Activated CD8-positive, alpha-beta memory T cell treated with anti-CD3 and anti-CD28 coated beads for 48 hours (primary cell): ENCODE measurements at regions not wholly inside any gene's neighbourhood (a gene's known extent, or its start where the extent isn't known, plus 50 kb on each side); places are given as distances from the start of the nearest gene placed in this dataset.
A peak's percentile ranks its signal among the peaks of the same experiment; 100 is the strongest.

ENCODE experiments used
- DNase-seq, 3 experiments: peaks; one replicate each; pipeline ENCODE4 v3.0.0-alpha.2; 2020; ENCODE audit warnings: low read depth in 2 of 3, low spot score in 2 of 3

GRCh38 chr10:123569436-123570035, 96.6 kb upstream of the GPR26 start:
- no peak for DNase-seq

DNA sequence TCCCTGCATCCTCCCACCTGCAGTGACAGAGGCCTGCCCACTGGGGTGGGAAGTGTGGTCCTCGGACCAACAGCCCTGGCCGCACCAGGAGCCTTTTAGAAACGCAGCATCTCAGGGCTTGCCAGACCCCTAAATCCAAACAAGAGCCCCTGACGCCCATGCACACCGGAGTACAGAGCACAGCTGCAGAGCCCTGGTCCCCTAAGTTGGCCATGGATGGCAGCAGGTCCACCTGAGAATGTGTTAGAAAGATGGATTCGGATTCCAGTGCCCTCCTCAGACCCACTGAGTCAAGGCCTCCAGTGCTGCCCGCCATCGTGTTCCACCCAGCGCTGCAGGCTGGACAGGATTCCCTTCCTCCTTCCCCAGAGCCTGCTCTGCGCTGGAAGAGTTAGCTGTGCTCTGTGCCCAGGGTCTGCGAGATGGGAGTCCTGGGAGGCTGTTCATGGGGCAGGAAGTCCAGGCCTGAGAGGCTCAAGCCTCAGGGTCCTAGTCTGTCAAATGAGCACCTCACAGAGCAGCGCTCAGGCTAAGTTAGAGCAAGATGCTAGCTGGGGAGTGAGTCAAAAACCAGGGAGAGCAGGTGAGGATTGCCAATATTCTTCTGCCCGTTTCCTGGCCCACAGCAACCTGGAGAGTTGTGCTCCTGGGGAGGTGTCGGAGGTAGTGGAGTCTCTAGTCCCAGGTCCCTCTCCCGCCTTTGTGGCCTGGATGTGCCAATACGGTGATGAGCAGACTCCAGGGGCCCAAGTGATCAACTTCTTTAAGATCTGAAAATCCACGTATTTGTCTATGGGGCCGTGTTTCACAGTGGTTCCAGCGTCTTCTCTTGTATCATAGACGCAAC, 95.9 kb upstream of the GPR26 start:
- no peak for DNase-seq

DNA sequence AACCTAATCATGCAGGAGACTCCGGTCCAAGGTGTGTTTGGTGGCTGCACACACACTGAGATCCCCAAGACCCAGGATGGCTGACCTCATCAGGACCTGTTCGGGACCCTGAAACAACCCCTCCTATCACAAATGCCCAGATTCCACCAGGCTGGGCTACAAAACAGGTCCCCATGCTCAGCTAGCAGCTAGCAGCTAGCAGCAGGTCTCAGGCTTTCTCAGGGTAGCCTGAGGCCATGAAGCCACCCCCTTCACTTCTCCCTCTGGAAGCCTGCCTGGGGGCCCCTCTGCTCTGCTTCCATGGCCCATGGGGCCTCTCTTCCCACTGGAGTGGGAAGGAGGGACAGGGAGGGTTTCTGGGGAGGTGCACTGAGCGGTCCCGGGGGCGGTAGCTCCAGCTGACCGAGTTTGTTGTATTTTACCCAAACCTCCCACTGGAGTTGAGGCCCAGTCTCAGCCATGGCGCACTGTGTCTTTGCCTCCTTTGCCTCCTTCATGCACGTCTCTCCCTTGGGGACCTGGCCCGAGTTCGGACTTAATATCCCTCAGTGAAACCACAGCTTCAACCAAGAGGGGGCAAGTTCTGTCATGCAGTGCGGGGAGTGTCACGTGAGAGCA, 95.1 kb upstream of the GPR26 start:
- no peak for DNase-seq

DNA sequence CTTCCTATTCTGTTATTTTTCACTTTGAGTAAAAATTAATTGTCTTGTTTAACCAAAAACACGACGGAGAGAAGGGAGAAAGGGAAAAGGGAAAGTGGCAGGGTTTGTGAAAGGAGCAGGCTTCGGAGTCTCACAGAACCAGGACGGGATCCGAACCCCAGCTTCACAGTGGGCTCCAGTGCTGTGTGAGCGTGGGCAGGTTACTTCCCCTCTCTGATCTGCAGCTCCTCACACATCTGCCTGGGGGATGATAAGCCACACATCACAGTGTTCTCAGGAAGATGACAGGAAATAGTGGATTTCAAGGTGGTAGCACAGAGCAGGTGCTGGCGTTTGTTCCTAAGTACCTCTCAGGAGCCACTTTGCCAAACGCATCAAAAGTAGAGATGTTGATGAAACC, 94.2 kb upstream of the GPR26 start:
- DNase-seq = no peak

- DNase-seq = peak in 1 of 3 experiments; percentile 13
These were observed 92.7 kb upstream of the GPR26 start for GRCh38 chr10:123573236-123574108.

DNA sequence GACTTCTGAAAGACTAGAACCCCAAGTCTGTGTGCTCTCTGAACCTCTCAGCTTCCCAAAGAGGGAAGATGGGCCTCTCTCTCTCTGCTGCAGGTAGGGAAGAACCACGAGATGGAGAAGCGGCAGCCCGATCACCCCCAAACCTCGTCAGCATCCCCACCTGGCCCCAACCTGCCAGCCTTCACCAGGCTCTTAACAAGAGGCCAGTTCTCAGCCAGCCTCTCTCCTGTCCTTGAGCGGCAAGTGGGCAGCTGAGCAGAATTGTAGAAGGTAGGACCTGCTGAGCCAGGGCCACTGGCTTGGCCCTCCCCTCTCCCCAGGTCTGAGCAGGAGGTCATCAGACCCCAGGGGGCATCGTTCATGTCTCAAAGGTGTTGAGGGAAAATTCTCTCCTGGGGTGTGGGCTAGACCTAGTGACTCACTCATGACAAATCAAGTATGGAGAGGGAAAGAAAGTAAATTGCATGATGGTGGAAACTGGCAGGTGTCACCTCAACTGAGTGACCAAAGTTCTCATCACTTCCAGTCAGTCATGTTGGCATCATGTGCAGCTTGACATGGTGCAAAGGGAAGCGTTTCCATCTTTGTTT, 92.0 kb upstream of the GPR26 start:
- DNase-seq = no peak

DNA sequence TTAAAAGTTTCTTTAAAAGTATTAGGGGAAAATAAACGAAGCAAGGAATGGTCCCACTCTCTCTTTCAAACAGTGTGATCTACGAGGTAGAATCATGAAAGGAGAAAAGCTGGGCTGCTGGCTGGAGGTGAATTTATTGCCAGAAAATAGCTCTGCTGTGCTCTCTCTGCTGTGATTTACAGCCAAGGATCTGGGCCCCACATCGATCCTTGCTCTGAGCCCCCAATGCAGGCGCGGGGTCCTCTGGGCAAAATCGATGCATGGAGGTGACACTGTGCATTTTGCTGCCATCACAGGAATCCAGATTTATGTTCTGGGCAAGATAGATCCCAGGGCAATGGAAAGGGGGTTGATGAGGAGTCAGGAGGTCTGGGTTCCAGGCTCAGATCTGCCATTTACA, 91.0 kb upstream of the GPR26 start:
- no peak for DNase-seq

DNA sequence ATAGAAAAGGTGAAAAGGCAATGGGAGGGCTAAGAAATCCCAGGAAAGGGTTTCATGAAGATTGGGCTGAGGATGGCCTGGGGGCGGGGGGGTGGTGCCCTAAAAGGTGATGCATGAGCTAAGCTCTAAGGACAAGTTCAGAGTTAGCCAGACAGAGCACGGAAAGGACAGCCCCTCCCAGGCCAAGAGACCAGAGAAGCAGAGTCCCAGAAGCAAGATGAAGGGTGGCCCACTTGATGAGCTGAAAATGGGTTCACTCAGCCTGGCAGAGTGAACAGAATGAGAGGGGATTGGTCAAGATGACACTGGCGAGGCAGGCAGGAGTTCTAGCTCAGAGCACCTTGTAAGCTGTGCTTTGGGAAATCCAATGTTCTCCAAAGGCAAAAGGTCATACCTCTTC, 89.4 kb upstream of the GPR26 start:
- no peak for DNase-seq

DNA sequence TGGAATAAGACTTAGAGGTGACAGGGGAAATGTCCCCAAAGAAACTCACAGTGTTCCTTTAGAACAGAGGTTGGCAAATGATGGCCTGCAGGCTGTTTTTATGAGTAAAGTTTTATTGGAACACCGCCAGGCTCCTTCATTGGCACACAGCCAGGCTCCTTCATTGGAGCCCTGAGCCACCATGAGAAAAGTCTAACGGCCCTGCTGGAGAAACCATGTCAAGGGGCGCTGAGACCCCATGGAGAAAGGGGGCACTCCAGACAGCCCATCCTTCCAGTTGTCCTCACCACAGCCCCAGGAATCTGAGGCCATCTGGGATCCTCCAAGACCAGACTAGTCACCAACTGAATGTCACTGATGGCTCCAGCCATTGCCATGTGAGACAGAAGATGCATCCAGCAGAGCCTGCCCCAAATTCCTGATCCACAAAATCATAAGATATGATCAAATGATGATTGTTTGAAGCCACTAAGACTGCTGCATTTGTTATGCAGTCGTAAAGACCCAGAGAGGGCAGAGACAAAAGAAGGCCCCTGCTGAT, 88.2 kb upstream of the GPR26 start:
- DNase-seq = no peak

- DNase-seq = no peak
These were observed 87.4 kb upstream of the GPR26 start for GRCh38 chr10:123578721-123579120.

DNA sequence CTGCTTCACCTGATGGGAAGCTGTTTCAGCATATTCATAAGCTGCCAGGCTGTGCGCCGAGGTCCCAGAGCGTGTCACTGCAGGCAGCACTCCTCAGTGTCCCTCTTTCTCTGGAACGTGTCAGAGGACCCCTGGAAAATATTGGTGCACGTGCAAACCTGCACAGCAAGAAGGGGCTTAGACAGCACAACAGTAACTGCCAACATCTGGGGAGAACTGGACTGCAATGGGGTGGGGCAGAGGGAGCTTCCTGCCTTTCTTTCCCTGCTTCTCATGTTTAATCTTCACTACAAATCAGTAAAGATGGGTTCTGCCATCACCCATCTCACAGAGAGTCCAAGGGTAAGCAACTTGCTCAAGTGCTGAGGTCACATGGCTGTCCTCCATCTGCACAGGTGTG, 86.5 kb upstream of the GPR26 start:
- no peak for DNase-seq

GRCh38 chr10:123580426-123580825, 85.7 kb upstream of the GPR26 start:
- DNase-seq = no peak

DNA sequence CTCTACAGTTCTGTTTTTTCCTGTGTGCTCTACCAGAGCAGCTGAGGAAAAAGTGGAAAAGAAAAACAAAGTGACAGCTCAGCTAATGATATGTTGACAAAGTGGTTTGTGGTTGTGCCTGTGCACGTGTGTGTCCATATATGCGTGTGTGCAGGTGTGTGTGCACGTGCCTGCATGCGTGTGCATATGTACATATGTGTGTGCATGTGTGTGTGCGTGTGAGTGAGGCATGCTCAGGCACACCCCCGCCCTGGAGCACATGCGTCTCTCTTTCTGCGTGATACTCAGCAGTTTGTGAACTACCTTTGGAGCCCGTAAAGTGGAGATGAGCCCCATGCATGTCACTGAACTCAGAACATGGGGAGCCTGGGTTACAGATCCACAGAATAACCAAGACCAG, 84.5 kb upstream of the GPR26 start:
- DNase-seq = no peak

GRCh38 chr10:123582084-123582989, 83.8 kb upstream of the GPR26 start:
- peak; percentile 32 to 53 (median 38) for DNase-seq

- DNase-seq = peak in 1 of 3 experiments; percentile 8
These were observed 82.3 kb upstream of the GPR26 start for GRCh38 chr10:123583639-123584418.

DNA sequence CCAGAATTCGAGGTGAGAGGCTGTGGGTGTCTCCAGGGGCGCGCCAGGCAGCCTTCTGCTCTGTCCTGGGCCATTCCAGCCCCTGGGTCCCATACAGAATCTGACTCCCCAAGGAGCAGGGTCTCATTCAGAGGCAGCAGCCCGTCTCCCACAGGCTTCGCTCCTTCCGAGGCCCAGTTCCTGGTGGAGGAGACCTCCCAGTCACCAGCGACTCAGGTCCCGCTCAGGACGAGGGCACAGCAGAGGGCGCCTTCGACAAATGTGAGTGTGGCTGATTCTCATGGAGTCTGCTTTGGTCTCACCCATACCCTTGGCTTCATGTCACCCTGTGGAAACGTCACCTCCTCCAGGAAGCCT, 81.8 kb upstream of the GPR26 start:
- DNase-seq = no peak

GRCh38 chr10:123585477-123586445, 80.4 kb upstream of the GPR26 start:
- DNase-seq = no peak

DNA sequence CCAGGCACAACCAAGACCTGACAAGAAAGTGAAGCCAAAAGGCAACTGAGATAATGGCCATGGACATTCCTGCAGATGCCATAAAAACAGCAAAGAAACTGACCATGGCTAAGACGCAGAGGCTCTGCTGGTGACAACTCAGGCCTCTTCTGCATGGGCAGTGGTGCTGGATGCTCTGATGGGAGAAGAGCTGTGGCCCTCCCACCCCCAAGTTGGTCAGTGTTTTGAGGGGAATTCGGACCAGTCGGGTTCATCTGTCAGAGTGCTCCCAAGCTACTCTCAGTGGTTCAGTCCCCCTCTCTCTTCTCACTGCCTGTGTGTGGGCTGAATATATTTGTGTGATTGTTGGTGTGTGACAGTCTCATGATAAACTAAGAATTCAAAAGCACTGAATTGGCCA, 79.0 kb upstream of the GPR26 start:
- no peak for DNase-seq
